ENCODE measurements at regions not wholly inside any gene's neighbourhood (a gene's known extent, or its start where the extent isn't known, plus 50 kb on each side); places are given as distances from the start of the nearest gene placed in this dataset.

DNA sequence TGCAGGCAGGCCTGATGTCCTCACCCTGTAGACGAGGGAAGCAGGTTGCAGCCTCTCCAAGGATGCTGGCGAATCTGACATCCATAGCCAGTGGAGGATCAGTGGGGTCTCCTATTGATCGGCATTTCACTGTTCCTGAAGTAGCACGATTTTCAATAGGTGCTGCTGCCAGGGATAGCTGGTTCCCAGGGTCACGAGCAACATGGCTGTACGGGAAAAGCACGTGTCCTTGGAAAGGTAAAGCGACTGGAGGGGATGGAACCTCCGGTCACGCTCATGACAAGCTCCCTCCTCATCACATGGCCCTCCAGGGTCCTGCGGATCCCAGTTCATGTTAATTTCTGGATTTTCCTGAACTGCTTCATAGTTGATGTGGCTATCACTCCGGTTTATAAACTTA lies 373.7 kb upstream of the SMIM21 start:
- DNase-seq (ENCODE audit: low spot score) = no peak

DNA sequence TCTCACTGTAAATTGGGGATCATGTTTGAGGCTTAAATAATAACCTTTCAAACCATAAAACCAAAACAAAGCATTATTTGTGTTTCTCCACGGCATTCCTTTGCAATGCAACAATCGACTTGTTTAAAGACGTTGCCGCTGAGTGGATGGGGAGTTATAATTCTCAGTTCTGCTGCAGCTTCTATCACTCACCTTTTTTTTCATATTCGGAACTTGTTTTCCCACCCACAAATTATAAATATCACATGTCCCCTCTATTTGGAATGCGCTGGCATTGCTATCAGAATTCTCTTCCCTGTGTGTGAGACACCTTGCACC lies 372.8 kb upstream of the SMIM21 start:
- DNase-seq (ENCODE audit: low spot score) = no peak

DNA sequence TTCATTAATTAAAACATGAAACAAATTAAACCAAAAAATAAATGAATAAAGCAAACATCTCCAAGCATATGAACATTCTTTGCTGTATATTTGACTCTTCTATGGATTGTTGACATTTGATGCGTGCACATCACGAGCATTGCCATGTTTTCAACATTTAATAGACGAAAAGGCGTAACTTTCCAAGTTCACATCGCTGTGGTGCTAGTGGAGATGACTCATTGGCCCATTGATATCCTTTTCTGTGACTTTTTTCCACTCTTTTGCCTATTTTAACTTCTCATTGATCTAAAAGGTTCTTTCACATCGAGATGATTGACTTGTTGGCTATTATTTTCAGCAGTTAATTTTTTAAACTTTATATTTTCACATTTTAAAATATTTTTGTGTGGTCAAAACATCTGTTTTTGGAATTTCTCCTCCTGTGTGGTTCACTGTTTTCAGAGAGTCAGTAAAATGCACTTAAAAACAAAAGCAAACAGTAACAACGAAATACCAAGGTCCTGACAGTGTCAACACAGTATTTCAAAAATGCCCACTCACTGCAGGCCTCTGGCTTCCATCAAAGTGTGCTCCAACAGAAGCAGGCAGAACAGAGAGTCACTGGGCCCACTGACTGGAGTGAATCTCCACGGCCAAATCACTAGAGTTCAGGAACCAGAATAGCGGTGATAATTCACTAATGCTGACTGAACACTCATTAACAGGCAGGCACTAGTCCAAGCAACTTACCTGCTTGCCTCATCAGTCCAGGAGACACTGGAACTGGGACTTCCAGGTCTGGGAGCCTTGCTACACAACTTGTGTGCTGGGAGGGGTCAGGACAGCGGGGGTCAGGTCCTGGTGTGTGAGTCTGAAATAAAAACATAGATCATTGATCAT lies 372.2 kb upstream of the SMIM21 start:
- no peak for DNase-seq (ENCODE audit: low spot score)

DNA sequence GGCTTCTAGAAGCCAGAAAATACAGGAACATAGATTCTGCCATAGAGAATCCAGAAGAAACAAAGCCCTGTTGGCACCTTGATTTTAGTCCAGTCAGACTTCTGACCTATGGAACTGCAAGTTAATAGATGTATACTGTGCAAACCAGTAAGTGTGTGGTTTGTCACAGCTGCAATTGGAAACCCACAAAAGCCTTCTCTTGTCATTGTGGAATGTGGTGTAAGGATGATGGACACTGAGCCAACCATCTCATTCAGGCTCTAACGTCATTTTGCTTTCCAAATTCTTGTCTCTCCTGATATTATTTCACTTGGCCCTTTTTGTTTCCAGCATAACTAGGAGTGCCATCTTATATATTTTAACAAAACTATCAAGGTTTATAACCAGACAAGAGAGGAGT lies 369.5 kb upstream of the SMIM21 start:
- DNase-seq (ENCODE audit: low spot score) = no peak

DNA sequence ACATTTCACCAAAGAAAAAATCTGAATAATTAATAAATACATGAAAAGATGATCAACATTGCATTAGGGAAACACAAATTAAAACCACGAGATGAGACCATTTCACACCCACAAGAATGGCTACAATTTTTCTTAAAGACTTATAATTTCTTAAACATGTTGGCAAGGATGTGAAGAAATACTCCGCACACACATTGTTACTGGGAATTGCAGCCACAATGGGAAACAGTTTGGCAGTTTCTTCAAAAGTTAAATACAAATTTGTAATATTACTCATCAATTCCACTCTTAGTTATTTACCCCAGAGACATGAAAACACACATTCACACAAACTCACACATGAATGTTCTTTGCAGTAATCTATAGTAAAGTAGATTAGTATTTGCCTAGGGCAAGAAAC lies 363.3 kb upstream of the SMIM21 start:
- DNase-seq (ENCODE audit: low spot score) = no peak

DNA sequence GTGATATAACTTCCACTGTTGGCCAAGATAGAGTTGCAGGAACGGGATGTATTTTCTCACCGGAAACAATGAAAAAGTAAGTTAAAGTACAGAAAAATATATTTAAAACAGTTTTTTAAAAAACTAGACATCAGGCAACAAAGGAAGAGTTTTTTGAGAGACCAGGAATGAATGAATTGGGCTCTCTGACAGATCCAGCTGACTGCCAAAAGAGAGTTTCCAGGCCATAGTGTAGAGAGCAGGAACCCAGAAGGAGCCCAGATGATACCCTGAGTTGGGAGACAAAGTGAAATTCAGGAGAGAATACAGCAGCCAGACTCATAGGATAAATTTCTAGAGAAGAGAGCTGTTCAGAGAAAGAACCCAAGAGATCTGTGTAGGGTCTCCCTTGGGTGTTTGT lies 362.6 kb upstream of the SMIM21 start:
- no peak for DNase-seq (ENCODE audit: low spot score)

DNA sequence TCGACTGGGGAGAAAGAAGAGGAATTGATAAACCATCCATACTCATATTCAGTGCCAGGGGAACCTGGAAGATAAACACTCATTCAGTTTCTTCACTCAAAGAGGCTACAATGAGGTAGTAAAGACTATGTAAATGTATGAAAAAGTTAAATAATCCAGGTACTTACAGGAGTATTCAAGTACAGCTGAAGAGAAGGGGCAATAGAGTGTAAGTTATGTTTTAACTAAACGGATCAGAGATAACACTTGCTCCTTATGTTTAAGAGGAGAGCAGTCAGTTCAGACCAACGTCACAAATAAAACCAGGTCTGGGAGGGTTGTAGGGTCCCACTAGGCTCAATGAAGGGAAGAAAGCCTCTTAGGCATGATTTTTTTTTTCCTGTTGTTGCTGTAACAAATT lies 358.3 kb upstream of the SMIM21 start:
- no peak for DNase-seq (ENCODE audit: low spot score)

DNA sequence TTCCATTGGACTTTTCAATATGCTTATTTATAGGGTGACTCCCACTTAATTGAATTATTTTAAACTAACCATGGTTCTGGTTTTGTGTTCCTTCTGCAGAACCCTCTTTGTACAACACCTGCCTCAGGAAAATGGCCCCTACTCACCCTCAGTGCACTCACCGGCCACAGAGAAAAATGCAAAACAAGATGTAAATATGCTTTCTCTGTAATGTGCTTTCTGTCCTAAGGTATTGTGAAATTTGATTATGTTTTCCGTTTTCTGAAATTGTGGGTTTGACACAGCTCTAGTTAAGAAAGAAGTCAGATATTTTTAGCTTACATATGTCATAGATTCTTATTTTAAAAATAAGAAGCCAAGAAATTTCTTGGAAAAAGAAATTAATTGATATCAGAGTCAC lies 357.7 kb upstream of the SMIM21 start:
- no peak for DNase-seq (ENCODE audit: low spot score)

DNA sequence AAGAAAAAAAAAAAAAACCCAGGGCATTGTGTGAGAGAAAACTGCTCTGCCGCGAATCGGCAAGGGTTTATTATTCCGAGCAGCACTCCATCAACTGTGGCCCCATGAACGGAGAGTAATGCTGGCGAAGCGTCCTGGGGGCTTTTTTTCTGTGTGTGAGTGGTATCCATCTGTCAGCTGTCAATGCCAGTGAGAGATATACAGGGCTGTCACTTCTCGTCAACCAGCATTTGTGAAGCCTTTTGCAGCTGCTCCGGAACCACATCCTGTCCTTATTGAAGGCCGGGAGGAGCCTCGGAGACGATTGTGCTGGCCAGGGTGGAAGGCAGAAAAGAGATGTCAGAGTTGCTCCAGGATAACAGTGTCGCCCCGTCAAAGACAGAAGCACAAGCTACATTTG lies 356.9 kb upstream of the SMIM21 start:
- DNase-seq (ENCODE audit: low spot score) = no peak

DNA sequence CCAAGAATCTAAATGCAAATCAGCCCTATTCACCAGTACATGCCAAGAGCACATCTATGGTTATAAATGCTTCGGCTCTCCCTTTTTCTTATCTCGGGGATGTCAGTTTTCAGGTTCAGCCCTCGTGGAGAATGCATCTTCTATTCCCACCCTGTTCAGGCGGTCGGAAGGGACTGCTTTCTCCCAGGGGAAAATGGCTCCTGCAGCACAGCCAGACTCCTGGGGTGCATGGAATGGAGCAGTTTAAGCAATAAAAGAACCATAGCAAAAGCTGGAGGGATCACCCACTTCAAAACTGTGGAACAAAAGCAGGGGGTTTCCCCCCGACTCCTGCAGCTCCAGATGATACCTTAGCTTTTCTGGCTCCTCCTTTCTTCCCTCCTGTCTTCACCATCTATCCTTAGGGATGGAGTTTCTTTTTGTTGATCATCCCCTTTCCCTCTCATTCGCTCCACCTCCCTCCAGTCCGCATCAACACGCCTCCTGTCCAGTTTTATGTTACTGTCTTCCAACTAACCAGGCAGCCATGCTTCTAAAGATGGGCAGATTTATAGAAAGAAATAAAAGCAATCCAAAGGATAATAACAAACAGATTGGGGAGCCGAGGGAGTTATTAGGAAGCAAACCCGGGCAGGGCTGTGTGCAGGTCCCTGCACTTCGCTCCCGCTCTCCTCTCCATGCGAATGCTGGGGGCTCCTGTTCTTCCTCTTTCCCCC lies 356.2 kb upstream of the SMIM21 start:
- no peak for DNase-seq (ENCODE audit: low spot score)

DNA sequence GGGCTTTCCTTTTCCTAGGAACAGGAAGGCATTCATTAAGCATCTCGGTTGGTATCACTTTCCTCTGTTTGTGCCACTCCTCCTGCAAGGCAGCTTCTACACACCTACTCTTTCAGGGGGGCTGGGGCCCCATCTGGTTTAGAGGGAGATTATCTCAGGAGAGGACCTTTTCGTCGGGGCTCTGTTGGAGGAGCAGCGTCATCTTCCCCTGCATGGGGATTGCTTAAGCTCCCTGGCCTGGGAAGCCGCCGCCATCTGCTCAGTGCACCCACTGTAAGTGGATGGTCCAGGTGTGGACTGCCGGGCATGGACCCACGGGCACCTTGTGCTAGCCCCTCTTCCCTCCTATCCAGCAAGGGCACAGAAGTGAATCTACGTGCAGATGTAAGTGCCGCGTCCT lies 355.3 kb upstream of the SMIM21 start:
- no peak for DNase-seq (ENCODE audit: low spot score)

DNA sequence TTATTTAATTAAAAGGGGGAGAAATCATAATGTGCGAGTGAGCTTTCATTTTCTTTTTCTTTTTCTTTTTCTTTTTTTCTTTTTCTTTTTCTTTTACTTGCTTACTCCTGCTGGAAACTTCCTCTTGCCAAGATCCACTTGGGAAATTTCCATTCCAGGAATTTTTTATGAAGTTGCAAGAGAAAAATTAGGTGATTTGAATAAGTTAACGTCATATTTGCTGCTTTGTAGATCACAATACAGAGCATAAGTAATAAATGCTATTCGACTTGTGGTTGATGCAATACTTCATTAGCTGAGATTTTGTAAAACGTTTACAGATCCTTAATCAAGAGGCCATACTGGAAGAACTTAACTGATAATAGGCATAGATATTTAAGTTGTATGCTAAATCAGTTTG lies 354.7 kb upstream of the SMIM21 start:
- DNase-seq (ENCODE audit: low spot score) = no peak

DNA sequence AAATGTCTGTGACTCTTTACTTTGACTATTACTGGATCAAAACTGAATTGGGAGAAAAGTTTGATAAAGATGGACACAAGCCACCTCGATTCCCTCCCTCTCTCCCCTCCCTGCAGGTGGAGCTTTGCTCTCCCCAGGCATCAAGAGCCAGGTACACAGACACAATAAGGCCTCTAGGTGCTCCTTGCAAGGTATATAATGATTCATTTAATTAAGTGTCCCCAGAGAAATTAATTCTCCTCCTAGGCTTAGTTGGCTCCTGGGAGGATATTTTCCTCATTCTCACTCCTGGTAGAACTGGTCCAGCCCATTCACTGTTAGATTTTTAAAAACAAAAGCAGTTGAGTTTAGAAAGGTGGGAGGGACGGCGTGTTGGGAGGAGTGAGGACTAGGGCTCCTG lies 352.4 kb upstream of the SMIM21 start:
- DNase-seq (ENCODE audit: low spot score) = peak; percentile 58

DNA sequence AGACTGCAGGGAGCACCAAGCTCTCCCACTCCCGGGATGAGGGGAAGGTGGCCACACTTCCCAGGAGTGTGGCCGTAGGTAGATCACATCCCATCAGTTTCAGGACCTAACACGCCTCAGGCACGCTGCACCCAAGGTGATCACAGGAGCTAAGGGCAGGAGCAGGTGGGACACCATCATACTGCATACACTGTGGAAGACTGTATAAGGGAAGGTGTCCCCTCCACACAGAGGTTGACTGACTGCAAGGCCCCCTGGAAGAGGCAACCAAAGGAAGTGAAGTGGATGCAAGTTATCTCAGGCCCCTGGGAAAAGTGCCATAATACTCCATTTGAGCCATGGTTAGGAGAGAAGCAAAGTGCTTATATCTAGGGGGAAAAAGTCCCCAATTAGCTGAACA lies 351.9 kb upstream of the SMIM21 start:
- peak; percentile 67 for DNase-seq (ENCODE audit: low spot score)

DNA sequence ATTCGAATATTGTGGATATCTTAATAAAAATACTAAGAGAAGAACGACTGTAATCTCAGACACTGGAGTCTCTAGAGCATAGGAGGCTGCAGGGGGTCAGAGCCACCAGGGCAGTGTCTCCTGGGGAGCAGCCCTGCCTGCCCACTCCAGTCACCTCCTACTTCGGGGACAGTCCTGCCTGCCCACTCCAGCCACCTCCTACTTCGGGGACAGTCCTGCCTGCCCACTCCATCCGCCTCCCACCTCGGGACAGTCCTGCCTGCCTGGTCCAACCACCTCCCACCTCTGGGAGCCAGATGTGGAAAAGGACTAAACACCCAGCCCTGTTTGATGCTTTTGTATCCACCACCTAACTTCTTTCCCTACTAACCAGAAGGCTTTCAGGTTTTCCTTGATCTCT lies 350.1 kb upstream of the SMIM21 start:
- DNase-seq (ENCODE audit: low spot score) = no peak

DNA sequence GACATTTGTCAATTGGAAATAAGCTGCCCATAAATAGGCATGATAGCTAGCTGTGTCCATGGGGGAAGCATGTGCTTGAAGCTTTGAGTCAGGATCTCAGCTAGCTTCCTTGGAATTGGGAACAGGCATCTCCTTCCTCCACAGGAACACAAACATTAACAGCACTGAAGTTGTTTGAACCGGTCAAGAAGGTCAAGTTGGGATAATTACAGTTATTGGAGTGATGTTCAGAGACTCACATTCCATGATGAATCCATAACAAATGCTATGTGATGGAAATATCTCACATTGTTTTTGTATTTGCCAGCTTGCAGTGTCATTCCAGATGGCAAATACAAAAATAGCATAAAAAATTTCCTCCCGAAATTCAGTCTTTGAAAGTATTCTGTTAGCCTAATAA lies 347.6 kb upstream of the SMIM21 start:
- no peak for DNase-seq (ENCODE audit: low spot score)

DNA sequence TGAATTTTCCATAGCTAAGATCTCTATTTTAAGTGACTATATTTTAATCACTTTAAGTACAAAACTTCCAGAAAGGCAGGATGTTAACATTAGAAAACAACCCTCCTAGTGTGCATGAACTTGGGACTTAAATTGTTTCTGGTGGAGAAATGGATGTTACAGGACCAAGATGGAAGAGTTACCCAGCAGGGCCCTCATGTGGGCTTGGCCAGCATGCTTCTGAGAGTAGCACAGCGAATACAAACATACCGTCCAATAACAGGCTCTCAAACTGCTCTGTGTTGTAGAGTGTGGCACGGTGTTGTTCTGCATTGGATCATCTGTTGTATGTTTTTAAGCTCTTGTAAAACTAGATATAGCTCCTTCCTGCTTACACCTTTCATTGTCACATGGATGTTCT lies 346.1 kb upstream of the SMIM21 start:
- DNase-seq (ENCODE audit: low spot score) = no peak

DNA sequence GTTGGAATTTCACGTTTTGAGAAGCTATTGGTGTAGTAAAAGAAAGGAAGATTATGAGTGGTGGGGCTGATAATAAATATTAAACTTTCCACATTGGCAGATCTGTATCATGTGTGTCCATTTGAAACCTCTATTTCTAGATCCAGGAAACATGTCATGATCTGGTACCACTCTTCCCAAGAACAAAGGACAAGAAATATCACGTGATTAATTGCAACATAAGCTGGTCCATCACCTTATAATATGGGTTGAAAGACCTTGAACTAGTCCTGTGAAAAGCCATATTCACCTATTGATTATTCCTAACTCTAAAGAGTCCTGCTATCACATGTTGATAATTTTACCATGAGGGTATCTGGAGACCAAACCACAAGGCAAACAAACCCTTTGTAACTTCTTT lies 335.3 kb upstream of the SMIM21 start:
- no peak for DNase-seq (ENCODE audit: low spot score)

DNA sequence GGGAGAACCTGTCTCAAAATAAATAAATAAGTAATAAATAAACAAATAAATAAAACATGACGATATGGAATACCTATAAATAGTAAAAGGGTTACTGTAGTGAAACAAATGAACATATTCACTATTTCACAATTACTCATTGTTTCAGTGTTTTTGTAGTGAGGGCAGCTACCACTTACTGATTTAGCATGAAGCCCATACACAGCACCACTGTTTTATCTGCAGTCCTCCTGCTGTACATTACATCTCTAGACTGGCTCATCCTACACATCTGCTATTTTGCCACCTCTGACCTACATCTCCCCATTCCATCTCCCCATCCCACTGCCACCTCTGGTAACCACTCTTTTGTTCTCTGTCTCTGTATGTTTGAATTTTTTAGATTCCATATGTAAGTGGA lies 332.7 kb upstream of the SMIM21 start:
- no peak for DNase-seq (ENCODE audit: low spot score)

DNA sequence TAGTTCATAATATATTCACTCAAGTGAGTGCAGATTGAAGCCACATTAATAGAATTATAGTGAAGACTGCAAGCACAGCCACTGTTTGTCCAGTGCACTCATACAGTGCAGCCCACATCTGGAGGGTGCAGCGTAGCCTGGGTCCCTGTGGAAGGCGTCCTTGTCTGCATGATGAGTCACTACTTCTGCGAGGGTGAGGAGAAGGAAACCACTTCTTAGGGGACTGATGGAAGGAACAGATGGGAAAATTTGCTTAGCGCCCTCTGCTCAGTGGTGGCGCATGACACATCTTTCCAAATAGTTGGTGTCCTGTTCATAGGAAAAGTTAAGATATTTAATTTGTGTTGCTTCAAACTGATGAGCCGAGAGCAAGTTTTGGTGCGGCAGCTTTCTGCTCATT lies 330.4 kb upstream of the SMIM21 start:
- no peak for DNase-seq (ENCODE audit: low spot score)

DNA sequence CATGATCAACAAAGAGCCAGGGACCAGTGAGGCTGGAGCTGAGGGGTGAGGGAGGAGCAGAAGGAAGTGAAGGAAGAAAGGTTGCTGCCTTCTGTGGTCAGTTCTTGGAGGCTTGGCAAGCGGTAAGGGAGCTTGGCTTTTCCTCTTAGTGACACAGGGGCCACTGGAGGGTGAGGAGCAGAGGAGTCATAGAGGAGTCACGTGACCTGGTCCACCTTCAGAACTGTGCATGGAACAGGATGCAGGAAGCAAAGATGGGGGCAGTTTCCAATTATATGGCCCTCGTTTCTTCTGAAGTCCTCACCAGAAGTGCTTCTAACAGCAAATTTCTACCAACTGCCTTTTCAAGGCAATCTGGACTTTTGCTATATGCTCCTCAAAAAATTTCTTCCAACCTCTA lies 326.9 kb upstream of the SMIM21 start:
- DNase-seq (ENCODE audit: low spot score) = no peak

DNA sequence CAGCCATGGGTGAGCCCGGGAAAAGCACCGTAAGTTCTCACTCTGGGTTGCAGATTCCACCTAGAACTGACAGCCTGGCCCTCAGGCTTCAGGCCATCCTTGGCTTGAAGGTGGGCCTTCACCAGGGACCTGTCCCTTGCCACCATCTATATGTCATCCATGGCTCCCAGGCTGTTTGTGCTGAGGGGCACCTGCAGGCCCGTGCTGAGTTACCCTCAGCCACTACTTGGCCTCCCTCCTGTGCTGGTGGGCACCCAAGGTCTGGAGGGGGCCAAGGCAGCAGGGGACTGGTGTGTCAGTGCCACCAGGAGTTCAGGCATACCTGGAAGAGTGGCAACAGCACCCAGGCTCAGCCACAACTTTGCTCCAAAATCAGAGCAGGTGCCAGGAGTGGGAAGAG lies 326.2 kb upstream of the SMIM21 start:
- DNase-seq (ENCODE audit: low spot score) = no peak

DNA sequence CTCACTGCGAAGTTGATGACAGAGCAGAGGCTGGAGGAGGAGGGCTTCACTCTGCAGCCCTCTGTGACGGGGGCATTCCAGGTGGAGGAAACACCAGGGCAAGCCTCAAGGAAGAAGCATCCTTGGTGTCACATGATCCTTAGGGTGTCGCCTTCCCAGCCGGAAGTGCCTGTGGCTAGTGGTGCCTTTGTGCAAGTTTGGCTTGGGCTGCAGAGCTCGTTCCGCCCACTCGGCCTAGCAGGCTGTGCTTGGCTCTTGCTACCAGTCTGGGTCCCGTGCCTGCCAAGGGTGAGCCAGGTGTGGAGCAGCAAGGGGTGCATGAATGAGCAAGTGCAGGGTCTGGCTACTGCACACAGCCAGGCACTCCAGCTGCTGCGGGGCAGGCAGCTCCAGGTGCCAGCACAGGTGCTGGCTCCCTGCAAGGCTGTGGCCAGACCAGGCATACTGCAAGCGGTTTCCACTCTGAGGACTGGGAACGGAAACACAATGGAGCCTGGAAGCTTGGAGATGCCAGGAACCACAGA lies 325.3 kb upstream of the SMIM21 start:
- no peak for DNase-seq (ENCODE audit: low spot score)

DNA sequence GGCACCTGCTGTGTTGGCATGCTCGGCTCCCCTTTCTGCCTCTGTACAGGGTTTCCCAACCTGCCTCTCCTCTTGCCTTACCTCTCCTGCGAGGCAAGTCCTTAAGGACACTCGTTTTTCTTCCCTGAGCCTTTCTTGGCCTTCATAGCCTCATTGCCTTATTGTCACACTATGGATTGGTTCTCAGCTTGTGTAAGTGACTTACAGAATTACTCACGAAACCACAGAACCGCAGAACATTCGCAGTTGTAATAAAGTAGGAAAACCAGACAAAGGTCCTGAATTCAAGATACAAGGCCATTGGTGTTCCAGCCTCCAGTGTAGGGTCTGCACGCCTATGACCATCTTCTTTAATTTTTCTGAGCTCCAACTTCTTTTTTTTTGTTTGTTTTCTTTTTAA lies 317.6 kb upstream of the SMIM21 start:
- DNase-seq (ENCODE audit: low spot score) = no peak
